Smooth muscle cell (in vitro differentiated cells): ENCODE measurements at regions not wholly inside any gene's neighbourhood (a gene's known extent, or its start where the extent isn't known, plus 50 kb on each side); places are given as distances from the start of the nearest gene placed in this dataset.

ENCODE experiments used
- DNase-seq: peaks from one replicate; lab custom pipeline; 2025; ENCODE audit not compliant: unreplicated experiment; lab: John Stamatoyannopoulos, UW
- H2AFZ ChIP-seq: fragments of 200-600 bp; sonication (generic); 2 replicates; pipeline ENCODE4 v1.6.0; 2016; ENCODE audit warnings: antibody characterized with exemption, low read depth, mild to moderate bottlenecking
- H3F3A ChIP-seq: fragments of 200-600 bp; sonication (generic); 2 replicates; pipeline ENCODE4 v1.6.0; 2017; ENCODE audit warnings: antibody characterized with exemption, low read depth
- H3K27ac ChIP-seq: fragments of 200-600 bp; sonication (generic); 2 replicates; pipeline ENCODE4 v1.5.1; 2016; ENCODE audit warnings: low read depth, mild to moderate bottlenecking
- H3K27me3 ChIP-seq: fragments of 200-600 bp; sonication (generic); 2 replicates; pipeline ENCODE4 v1.6.1; 2016; ENCODE audit warnings: low read depth, mild to moderate bottlenecking
- H3K36me3 ChIP-seq: fragments of 200-600 bp; sonication (generic); 2 replicates; pipeline ENCODE4 v1.5.1; 2016; ENCODE audit warnings: low read depth
- H3K4me1 ChIP-seq: fragments of 200-600 bp; sonication (generic); 2 replicates; pipeline ENCODE4 v1.5.1; 2016; ENCODE audit warnings: low read depth
- H3K4me2 ChIP-seq: fragments of 200-600 bp; sonication (generic); 2 replicates; pipeline ENCODE4 v1.6.0; 2016; ENCODE audit warnings: mild to moderate bottlenecking
- H3K4me3 ChIP-seq: fragments of 200-600 bp; sonication (generic); 2 replicates; pipeline ENCODE4 v1.5.1; 2016; ENCODE audit warnings: mild to moderate bottlenecking
- H3K79me2 ChIP-seq: fragments of 200-600 bp; sonication (generic); 2 replicates; pipeline ENCODE4 v1.6.0; 2016; ENCODE audit warnings: low read depth, mild to moderate bottlenecking
- H3K9ac ChIP-seq: fragments of 200-600 bp; sonication (generic); 2 replicates; pipeline ENCODE4 v1.6.0; 2016; ENCODE audit warnings: low read depth
- H3K9me3 ChIP-seq: fragments of 200-600 bp; sonication (generic); replicated peaks from 2 replicates; pipeline ENCODE4 v1.5.1; 2016; ENCODE audit warnings: low read depth
- H4K20me1 ChIP-seq: fragments of 200-600 bp; sonication (generic); 2 replicates; pipeline ENCODE4 v1.6.0; 2016; ENCODE audit warnings: low read depth
- CTCF ChIP-seq: fragments of 200-600 bp; sonication (generic); IDR thresholded peaks from 2 replicates; pipeline ENCODE4 v1.5.1; 2017; ENCODE audit warnings: borderline replicate concordance, mild to moderate bottlenecking, antibody characterized with exemption; ENCODE audit not compliant: insufficient read depth, poor library complexity, severe bottlenecking
- WGBS: methylation state at CpG from one replicate; pipeline ENCODE4 v1.1.7; 2016; ENCODE audit warnings: low lambda C conversion rate; 5-methylcytosine and 5-hydroxymethylcytosine counted together

GRCh38 chr12:65631621-65632111 lies 192.6 kb upstream of the HMGA2 start:
- no peaks in the 10 kb centered on the region for H3K9me3 ChIP-seq
- H3K36me3 ChIP-seq = no peaks in the 10 kb centered on the region
- H4K20me1 ChIP-seq = no peaks in the 10 kb centered on the region
- 11% methylated on average over 8 of the region's 8 CpGs for WGBS
- no peak for TF ChIP-seq CTCF
- H3K27me3 ChIP-seq = no peaks in the 10 kb centered on the region
- no peak overlapping the region for H2AFZ ChIP-seq
- H3K9ac ChIP-seq = peak overlapping the region; percentile 78
- H3K79me2 ChIP-seq = no peaks in the 10 kb centered on the region
- H3K4me3 ChIP-seq = no peak overlapping the region
- H3F3A ChIP-seq = no peaks in the 10 kb centered on the region
- peak overlapping the region; percentile 70 for H3K4me2 ChIP-seq
- DNase-seq = no peak
- peaks cover 7% of the 10 kb centered on the region for H3K4me1 ChIP-seq
- H3K27ac ChIP-seq = peak overlapping the region; percentile 96

GRCh38 chr12:65632131-65632855 lies 192.0 kb upstream of the HMGA2 start:
- H3K27me3 ChIP-seq = no peaks in the 10 kb centered on the region
- no peaks in the 10 kb centered on the region for H3K9me3 ChIP-seq
- H2AFZ ChIP-seq = no peak overlapping the region
- DNase-seq = no peak
- H3K4me1 ChIP-seq = peaks cover 7% of the 10 kb centered on the region
- no peak for TF ChIP-seq CTCF
- peak overlapping the region; percentile 78 for H3K9ac ChIP-seq
- H3K36me3 ChIP-seq = no peaks in the 10 kb centered on the region
- H3F3A ChIP-seq = no peaks in the 10 kb centered on the region
- H3K79me2 ChIP-seq = no peaks in the 10 kb centered on the region
- no peak overlapping the region for H3K4me3 ChIP-seq
- peak overlapping the region; percentile 70 for H3K4me2 ChIP-seq
- peak overlapping the region; percentile 96 for H3K27ac ChIP-seq
- H4K20me1 ChIP-seq = no peaks in the 10 kb centered on the region
- 41% methylated on average over 5 of the region's 5 CpGs for WGBS

GRCh38 chr12:65634061-65634460 lies 190.2 kb upstream of the HMGA2 start:
- H3K27ac ChIP-seq = peak overlapping the region; percentile 96
- no peak overlapping the region for H3K4me2 ChIP-seq
- H3K9me3 ChIP-seq = no peaks in the 10 kb centered on the region
- no peak overlapping the region for H3K4me3 ChIP-seq
- no peaks in the 10 kb centered on the region for H3F3A ChIP-seq
- H3K36me3 ChIP-seq = no peaks in the 10 kb centered on the region
- no peak for TF ChIP-seq CTCF
- DNase-seq = no peak
- H3K4me1 ChIP-seq = peaks cover 7% of the 10 kb centered on the region
- 78% methylated on average over 3 of the region's 3 CpGs for WGBS
- no peaks in the 10 kb centered on the region for H3K27me3 ChIP-seq
- H2AFZ ChIP-seq = no peak overlapping the region
- H3K79me2 ChIP-seq = no peaks in the 10 kb centered on the region
- H3K9ac ChIP-seq = no peak overlapping the region
- H4K20me1 ChIP-seq = no peaks in the 10 kb centered on the region
